GM12878 (cell line): ENCODE measurements at regions not wholly inside any gene's neighbourhood (a gene's known extent, or its start where the extent isn't known, plus 50 kb on each side); places are given as distances from the start of the nearest gene placed in this dataset.

ENCODE experiments used
- BACH1 ChIP-seq: fragments of 450-650 bp; IDR thresholded peaks from 2 replicates; pipeline ENCODE4 v1.6.1; 2017; ENCODE audit warnings: mild to moderate bottlenecking, borderline replicate concordance
- CBFB ChIP-seq: IDR thresholded peaks from 2 replicates; pipeline ENCODE4 v1.6.1; 2016; ENCODE audit warnings: antibody characterized with exemption, low read depth
- DPF2 ChIP-seq: fragments of 450-650 bp; IDR thresholded peaks from 2 replicates; pipeline ENCODE4 v1.6.1; 2017; ENCODE audit warnings: mild to moderate bottlenecking
- NFYB ChIP-seq: IDR thresholded peaks from 2 replicates; pipeline ENCODE4 v1.6.1; 2011; ENCODE audit warnings: low read depth, mild to moderate bottlenecking, low read length, improper control_type of control experiment, moderate library complexity; ENCODE audit not compliant: insufficient read depth
- PML ChIP-seq: IDR thresholded peaks from 2 replicates; pipeline ENCODE4 v1.6.1; 2012; ENCODE audit warnings: low read length, inconsistent platforms
- POLR2AphosphoS5 ChIP-seq: IDR thresholded peaks from 2 replicates; pipeline ENCODE4 v1.6.1; 2011; ENCODE audit warnings: mild to moderate bottlenecking, low read length, inconsistent platforms
- RAD21 ChIP-seq: IDR thresholded peaks from 2 replicates; pipeline ENCODE4 v1.6.1; 2011; ENCODE audit warnings: mild to moderate bottlenecking, low read depth, low read length, moderate library complexity; ENCODE audit not compliant: insufficient read depth
- SRF ChIP-seq, 2 experiments: IDR thresholded peaks; 2 replicates each; pipeline ENCODE4 v1.6.1; 2011; ENCODE audit warnings: low read depth in 2 of 2, low read length in 2 of 2, mild to moderate bottlenecking in 1 of 2, moderate library complexity in 1 of 2
- SUPT20H ChIP-seq: IDR thresholded peaks from 2 replicates; pipeline ENCODE4 v1.6.1; 2011; ENCODE audit warnings: low read depth, mild to moderate bottlenecking, low read length, moderate library complexity, borderline replicate concordance; ENCODE audit not compliant: control insufficient read depth
- TAF1 ChIP-seq: IDR thresholded peaks from 2 replicates; pipeline ENCODE4 v1.6.1; 2011; ENCODE audit warnings: mild to moderate bottlenecking, low read depth, low read length, borderline replicate concordance
- ZNF24 ChIP-seq: fragments of 450-650 bp; IDR thresholded peaks from 2 replicates; pipeline ENCODE4 v1.6.1; 2017; ENCODE audit warnings: antibody characterized with exemption, mild to moderate bottlenecking
- ZZZ3 ChIP-seq: IDR thresholded peaks from 2 replicates; pipeline ENCODE4 v1.6.1; 2011; ENCODE audit warnings: low read depth; ENCODE audit not compliant: control insufficient read depth, insufficient read length
- TF ChIP-seq, protein P1 (sequence below), 3 experiments: IDR thresholded peaks in 2 of 3; conservative IDR thresholded peaks in 1 of 3; 2 replicates each; pipeline ENCODE4 v1.5.1; 2011; ENCODE audit warnings: low read depth in 3 of 3, low read length in 3 of 3, mild to moderate bottlenecking in 3 of 3, control low read depth in 2 of 3, moderate library complexity in 2 of 3, inconsistent platforms in 1 of 3, mixed read lengths in 1 of 3; ENCODE audit not compliant: control insufficient read depth in 2 of 3, insufficient read depth in 1 of 3; ENCODE audit errors: extremely low read depth in 1 of 3
- TF ChIP-seq, protein P2 (sequence below): IDR thresholded peaks from 2 replicates; pipeline ENCODE4 v1.6.1; 2012; ENCODE audit warnings: low read length, inconsistent platforms

DNA sequence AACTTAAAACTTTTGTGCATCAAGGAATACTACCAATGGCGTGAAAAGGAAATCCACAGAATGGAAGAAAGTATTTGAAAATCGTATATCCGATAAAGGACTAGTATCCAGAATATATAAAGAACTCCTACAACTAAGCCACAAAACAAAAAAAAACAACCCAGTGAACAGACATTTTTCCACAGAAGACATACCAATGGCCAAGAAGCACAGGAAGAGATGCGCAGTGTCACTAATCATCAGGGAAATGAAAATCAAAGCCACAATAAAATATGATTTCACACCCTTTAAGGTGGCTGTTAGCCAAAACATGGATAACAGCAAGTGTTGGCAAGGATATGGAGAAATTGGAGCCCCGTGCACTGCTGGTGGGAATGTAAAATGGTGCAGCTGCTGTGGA lies 203.3 kb downstream of the SEC14L1 start:
- no peak for TF ChIP-seq PML
- TF ChIP-seq, protein P1, sequence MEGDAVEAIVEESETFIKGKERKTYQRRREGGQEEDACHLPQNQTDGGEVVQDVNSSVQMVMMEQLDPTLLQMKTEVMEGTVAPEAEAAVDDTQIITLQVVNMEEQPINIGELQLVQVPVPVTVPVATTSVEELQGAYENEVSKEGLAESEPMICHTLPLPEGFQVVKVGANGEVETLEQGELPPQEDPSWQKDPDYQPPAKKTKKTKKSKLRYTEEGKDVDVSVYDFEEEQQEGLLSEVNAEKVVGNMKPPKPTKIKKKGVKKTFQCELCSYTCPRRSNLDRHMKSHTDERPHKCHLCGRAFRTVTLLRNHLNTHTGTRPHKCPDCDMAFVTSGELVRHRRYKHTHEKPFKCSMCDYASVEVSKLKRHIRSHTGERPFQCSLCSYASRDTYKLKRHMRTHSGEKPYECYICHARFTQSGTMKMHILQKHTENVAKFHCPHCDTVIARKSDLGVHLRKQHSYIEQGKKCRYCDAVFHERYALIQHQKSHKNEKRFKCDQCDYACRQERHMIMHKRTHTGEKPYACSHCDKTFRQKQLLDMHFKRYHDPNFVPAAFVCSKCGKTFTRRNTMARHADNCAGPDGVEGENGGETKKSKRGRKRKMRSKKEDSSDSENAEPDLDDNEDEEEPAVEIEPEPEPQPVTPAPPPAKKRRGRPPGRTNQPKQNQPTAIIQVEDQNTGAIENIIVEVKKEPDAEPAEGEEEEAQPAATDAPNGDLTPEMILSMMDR (IDR thresholded peaks at IDR 0.05 in 2 of 3, conservative IDR thresholded peaks at IDR 0.05 in 1 of 3; ENCODE audit: control insufficient read depth in 2 of 3, extremely low read depth in 1 of 3, insufficient read depth in 1 of 3, low read depth in 3 of 3, low read length in 3 of 3) = no peak
- TF ChIP-seq, protein P2, sequence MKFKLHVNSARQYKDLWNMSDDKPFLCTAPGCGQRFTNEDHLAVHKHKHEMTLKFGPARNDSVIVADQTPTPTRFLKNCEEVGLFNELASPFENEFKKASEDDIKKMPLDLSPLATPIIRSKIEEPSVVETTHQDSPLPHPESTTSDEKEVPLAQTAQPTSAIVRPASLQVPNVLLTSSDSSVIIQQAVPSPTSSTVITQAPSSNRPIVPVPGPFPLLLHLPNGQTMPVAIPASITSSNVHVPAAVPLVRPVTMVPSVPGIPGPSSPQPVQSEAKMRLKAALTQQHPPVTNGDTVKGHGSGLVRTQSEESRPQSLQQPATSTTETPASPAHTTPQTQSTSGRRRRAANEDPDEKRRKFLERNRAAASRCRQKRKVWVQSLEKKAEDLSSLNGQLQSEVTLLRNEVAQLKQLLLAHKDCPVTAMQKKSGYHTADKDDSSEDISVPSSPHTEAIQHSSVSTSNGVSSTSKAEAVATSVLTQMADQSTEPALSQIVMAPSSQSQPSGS = no peak
- no peak for TF ChIP-seq SRF (IDR thresholded peaks at IDR 0.05; ENCODE audit: low read depth in 2 of 2, low read length in 2 of 2)
- no peak for TF ChIP-seq BACH1
- TF ChIP-seq POLR2AphosphoS5 = no peak
- TF ChIP-seq CBFB = no peak
- no peak for TF ChIP-seq TAF1
- no peak for TF ChIP-seq ZNF24
- TF ChIP-seq NFYB = no peak
- TF ChIP-seq DPF2 = no peak
- no peak for TF ChIP-seq SUPT20H
- no peak for TF ChIP-seq RAD21
- no peak for TF ChIP-seq ZZZ3
